Mucosa of rectum (tissue), 2 donors: ENCODE measurements at regions not wholly inside any gene's neighbourhood (a gene's known extent, or its start where the extent isn't known, plus 50 kb on each side); places are given as distances from the start of the nearest gene placed in this dataset.
"Not testable (repeated sequence)": the region's sequence is repeated elsewhere in the genome, so short reads cannot be mapped to it uniquely, and the experiment has no call there.

Experiments
- H3K27ac ChIP-seq, 2 donors: one replicate each; pipeline ENCODE4 v1.7.0; 2013; ENCODE audit warnings: inconsistent platforms in 2 of 2, low read depth in 2 of 2, low read length in 2 of 2
- H3K27me3 ChIP-seq, 2 donors: one replicate each; pipeline ENCODE4 v1.7.0; 2013; ENCODE audit warnings: low read length in 2 of 2; ENCODE audit not compliant: control insufficient read depth in 2 of 2, insufficient read depth in 2 of 2
- H3K36me3 ChIP-seq, 2 donors: one replicate each; pipeline ENCODE4 v1.7.0; 2013; ENCODE audit warnings: low read length in 2 of 2; ENCODE audit not compliant: control insufficient read depth in 2 of 2, insufficient read depth in 2 of 2
- H3K4me1 ChIP-seq, 2 donors: one replicate each; pipeline ENCODE4 v1.7.0; 2013; ENCODE audit warnings: low read length in 2 of 2, mild to moderate bottlenecking in 1 of 2; ENCODE audit not compliant: control insufficient read depth in 2 of 2, insufficient read depth in 2 of 2
- H3K4me3 ChIP-seq, 2 donors: one replicate each; pipeline ENCODE4 v1.7.0; 2013; ENCODE audit warnings: low read length in 2 of 2
- H3K9ac ChIP-seq, 2 donors: one replicate each; pipeline ENCODE4 v1.7.0; 2013; ENCODE audit warnings: low read length in 2 of 2, low read depth in 1 of 2, mild to moderate bottlenecking in 1 of 2
- H3K9me3 ChIP-seq, 2 donors: one replicate each; pipeline ENCODE4 v1.7.0; 2013; ENCODE audit warnings: low read length in 2 of 2; ENCODE audit not compliant: control insufficient read depth in 2 of 2
- donor health status: healthy.
- donor health status: Normal muscosa, but diverticular disease.

DNA sequence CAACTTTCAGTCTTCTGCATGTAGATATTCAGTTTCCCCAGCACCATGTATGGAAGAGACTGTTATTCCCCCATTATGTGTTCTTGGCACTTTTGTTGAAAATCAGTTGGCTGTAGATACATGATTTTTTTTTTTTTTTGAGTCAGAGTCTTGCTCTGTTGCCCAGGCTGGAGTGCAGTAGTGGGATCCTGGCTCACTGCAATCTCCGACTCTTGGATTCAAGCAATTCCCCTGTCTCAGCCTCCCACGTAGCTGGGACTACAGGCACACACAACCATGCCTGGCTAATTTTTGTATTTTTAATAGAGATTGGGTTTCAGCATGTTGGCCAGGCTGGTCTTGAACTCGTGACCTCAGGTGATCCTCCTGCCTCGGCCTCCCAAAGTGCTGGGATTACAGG, 201.0 kb upstream of the NMUR2 start:
- not testable (repeated sequence) for H3K9me3 ChIP-seq, H3K4me1 ChIP-seq, H3K4me3 ChIP-seq, H3K27ac ChIP-seq, H3K27me3 ChIP-seq, H3K9ac ChIP-seq, H3K36me3 ChIP-seq

DNA sequence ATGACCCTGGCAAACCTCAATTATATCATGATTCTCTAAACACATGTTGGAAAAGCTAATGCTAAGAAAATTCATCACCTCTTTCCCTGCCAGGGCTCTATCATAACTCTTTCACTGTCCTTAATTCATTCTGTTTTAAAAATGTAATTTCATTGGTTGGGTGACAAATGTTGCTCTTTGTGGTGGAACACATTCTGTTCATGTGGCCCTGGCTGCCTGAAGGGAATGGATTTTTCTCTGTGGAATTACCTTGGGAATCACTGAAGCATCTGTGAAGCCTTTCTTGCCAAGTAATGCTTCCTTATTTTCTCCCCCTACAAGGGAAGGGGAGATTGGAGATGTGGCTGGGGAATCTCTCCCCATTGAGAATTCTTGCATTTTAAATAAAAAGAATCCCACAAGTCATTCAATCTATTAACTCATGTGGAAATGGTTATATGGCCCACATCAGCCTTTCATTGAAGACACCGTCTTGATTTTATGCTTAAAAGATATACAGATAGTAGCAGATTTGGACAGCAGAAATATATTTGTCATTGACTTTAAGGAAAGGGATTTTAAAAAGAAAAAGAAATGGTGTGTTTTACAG, 201.8 kb upstream of the NMUR2 start:
- no peak overlapping the region for H3K9ac ChIP-seq
- H3K27ac ChIP-seq, result no peak overlapping the region
- H3K36me3 ChIP-seq, result no peaks in the 10 kb centered on the region
- no peaks in the 10 kb centered on the region for H3K9me3 ChIP-seq
- H3K4me3 ChIP-seq, result no peak overlapping the region
- H3K27me3 ChIP-seq, result no peaks in the 10 kb centered on the region
- H3K4me1 ChIP-seq, result no peaks in the 10 kb centered on the region

DNA sequence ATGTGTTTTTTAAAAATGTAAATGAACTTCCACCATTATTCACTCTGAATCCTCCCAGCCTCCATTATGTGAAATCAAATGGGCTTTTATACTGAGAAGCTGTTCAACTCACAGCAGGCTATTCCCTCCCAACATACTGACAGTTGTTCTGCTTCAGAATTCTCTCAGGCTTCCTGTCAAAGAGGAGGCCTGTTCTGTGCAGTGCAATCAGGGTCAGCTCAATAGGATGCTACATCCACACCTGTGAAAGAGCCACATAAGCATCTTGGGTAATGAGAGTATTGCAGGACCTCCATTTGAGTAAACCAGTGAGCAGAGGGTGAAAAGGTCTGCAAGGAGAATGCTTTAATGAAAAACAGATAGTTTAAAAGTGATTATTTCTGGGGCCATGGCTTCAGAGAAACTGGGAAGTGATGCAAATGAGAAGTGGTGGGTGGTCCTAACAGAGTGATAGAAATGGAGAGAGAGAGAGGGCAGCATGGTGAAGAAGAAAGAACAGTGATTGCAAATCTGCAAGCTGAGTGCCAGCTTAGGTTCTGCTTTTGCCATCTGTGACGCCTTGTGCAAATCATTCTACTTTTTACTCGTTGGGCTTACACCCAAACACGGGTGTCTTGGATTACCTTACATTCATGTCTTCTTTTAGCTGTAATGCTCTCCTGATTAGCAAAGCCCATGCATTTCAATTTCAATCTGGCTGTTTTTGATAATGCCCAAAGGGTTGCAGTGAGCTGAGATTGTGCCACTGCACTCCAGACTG, 202.5 kb upstream of the NMUR2 start:
- H3K4me1 ChIP-seq, result no peaks in the 10 kb centered on the region
- no peak overlapping the region for H3K4me3 ChIP-seq
- H3K9ac ChIP-seq, result no peak overlapping the region
- H3K27me3 ChIP-seq, result no peaks in the 10 kb centered on the region
- no peaks in the 10 kb centered on the region for H3K36me3 ChIP-seq
- H3K27ac ChIP-seq, result no peak overlapping the region
- no peaks in the 10 kb centered on the region for H3K9me3 ChIP-seq

DNA sequence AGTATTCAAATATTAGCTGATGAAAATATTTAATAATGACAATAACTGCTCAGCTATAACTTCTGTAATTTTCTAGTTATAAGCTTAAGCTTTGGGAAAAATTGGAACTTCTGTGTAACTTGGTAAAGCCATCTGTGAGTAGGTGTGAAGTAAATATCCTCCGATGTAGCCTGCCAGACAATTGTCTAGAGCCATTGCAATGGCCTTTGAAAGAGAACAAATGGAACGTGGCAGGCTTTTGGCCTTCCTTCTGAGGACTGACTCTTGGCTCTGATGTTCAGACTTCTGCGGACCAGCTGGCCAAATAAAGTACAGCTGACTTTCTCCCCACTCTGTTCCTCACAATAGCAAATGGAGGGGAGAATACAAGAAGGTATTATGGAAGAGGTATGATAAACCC, 203.4 kb upstream of the NMUR2 start:
- no peak overlapping the region for H3K27ac ChIP-seq
- H3K27me3 ChIP-seq, result no peaks in the 10 kb centered on the region
- H3K9me3 ChIP-seq, result no peaks in the 10 kb centered on the region
- no peaks in the 10 kb centered on the region for H3K4me1 ChIP-seq
- H3K4me3 ChIP-seq, result no peak overlapping the region
- no peak overlapping the region for H3K9ac ChIP-seq
- H3K36me3 ChIP-seq, result no peaks in the 10 kb centered on the region

DNA sequence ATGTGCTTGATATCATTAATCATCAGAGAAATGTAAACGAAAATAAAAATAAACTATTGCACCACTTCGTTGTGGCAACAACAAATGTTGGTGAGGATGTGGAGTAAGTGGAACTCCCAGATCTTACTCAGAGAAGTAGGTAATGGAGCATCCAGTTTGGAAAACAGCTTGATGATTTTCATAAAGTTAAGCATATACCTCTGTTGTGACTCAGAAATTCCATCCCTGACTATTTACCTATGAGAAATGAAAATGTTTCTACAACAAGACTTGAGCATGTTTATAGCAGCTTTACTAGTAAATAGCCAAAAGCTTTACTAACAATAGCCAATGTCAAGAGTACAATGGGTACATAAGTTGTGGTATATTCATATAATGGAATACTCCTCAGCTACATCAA, 214.7 kb upstream of the NMUR2 start:
- no peak overlapping the region for H3K27ac ChIP-seq
- no peaks in the 10 kb centered on the region for H3K36me3 ChIP-seq
- no peaks in the 10 kb centered on the region for H3K27me3 ChIP-seq
- no peak overlapping the region for H3K4me3 ChIP-seq
- H3K9me3 ChIP-seq, result no peaks in the 10 kb centered on the region
- H3K4me1 ChIP-seq, result no peaks in the 10 kb centered on the region
- H3K9ac ChIP-seq, result no peak overlapping the region

DNA sequence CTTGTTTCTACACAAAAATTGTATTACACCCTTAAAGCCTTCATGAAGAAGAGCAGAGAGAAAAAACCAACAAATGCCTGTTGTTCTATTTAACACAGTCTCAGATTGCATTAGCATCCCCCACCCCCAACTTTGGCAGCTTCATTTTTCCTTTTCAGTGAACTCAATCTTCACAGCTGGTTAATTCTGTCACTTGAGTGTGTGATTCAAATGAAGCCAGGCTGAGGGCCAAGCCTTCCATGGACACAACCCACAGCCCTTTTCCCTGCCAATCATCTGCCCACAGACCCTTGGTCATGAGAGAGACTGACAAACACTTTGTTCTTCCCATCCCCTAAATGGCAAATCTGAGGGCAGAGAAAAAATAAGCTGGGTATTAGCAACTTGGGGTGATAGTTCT, 217.5 kb upstream of the NMUR2 start:
- no peaks in the 10 kb centered on the region for H3K36me3 ChIP-seq
- no peak overlapping the region for H3K4me3 ChIP-seq
- no peak overlapping the region for H3K27ac ChIP-seq
- no peaks in the 10 kb centered on the region for H3K27me3 ChIP-seq
- no peaks in the 10 kb centered on the region for H3K9me3 ChIP-seq
- no peaks in the 10 kb centered on the region for H3K4me1 ChIP-seq
- no peak overlapping the region for H3K9ac ChIP-seq

DNA sequence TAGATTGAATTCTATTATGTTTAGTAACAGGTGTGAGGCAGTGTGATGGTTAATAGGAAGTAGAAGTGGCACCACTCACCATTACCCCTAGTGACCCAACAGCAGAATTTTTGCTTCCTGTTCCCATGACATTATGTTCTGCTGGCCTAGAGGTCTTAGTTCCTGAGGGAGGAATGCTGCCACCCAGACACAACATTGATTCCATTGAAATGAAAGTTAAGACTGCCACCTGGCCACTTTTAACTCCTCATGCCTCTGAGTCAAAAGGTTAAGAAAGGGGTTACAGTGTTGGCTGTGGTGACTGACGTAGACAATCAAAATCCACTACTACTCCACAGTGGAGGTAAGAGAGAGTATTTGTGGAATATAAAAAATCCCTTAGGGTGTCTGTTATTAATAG, 218.9 kb upstream of the NMUR2 start:
- no peak overlapping the region for H3K9ac ChIP-seq
- H3K27ac ChIP-seq, result no peak overlapping the region
- H3K27me3 ChIP-seq, result no peaks in the 10 kb centered on the region
- no peaks in the 10 kb centered on the region for H3K9me3 ChIP-seq
- no peak overlapping the region for H3K4me3 ChIP-seq
- no peaks in the 10 kb centered on the region for H3K4me1 ChIP-seq
- no peaks in the 10 kb centered on the region for H3K36me3 ChIP-seq

DNA sequence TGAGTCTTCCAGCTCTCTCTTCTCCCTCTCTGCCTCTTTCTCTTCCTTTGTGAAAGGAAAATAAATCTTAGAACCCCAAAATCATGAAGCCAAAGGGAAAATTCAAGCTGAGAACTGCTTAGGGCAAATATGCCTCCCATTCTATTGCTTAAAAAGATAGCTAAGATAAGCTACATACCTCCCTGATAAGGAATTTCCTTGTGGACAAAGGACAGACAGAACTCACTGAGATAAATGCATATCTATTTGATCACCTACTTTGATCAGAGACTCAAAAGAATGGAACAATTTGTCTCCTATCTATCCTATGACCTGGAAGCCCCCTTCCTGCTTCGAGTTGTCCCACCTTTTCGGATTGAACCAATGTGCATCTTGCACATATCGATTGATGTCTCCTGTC, 220.6 kb upstream of the NMUR2 start:
- no peaks in the 10 kb centered on the region for H3K36me3 ChIP-seq
- H3K9ac ChIP-seq, result no peak overlapping the region
- H3K27ac ChIP-seq, result no peak overlapping the region
- no peaks in the 10 kb centered on the region for H3K4me1 ChIP-seq
- no peak overlapping the region for H3K4me3 ChIP-seq
- H3K9me3 ChIP-seq, result no peaks in the 10 kb centered on the region
- H3K27me3 ChIP-seq, result no peaks in the 10 kb centered on the region

DNA sequence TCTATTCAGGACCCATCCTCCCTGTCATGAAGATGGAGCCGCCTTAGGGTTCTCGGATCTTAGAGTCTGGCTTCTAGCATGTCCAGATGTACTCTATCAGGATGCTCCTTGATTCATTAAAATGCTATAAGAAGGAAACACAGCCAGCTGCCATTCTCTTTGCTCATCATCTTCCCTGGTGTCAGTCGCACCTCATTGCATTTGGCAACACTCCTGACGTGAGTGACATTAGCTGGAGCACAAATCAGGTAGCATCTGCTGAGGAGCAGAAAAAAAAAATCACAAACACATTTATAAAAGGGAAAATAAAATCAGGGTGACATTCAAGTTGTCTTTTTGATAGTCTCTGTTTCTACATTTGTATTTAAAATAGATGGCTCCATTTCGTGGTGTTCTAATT, 226.1 kb upstream of the NMUR2 start:
- H3K9ac ChIP-seq, result no peak overlapping the region
- no peak overlapping the region for H3K4me3 ChIP-seq
- no peaks in the 10 kb centered on the region for H3K36me3 ChIP-seq
- H3K9me3 ChIP-seq, result no peaks in the 10 kb centered on the region
- H3K27ac ChIP-seq, result no peak overlapping the region
- no peaks in the 10 kb centered on the region for H3K27me3 ChIP-seq
- no peaks in the 10 kb centered on the region for H3K4me1 ChIP-seq

DNA sequence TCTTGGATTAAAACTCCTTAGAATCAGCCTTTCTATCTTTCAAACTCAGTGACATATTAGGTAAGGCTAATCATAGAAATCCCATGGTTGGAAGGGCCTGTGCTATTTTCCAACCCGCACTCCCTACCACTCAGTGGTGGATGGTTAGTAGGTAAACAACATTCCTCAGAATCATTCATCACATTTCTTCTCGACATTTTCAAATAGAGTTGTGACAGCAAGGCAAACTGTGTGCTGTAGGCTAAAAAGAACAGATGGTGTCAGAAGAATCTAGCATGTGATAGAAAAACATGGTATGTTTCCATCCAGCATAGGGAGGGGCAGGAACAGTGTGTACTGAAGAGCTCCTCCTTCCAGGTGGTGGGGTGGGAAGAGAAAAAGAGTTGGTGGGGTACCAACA, 227.3 kb upstream of the NMUR2 start:
- H3K4me1 ChIP-seq, result no peaks in the 10 kb centered on the region
- no peak overlapping the region for H3K27ac ChIP-seq
- no peaks in the 10 kb centered on the region for H3K27me3 ChIP-seq
- no peaks in the 10 kb centered on the region for H3K36me3 ChIP-seq
- H3K9ac ChIP-seq, result no peak overlapping the region
- H3K4me3 ChIP-seq, result no peak overlapping the region
- H3K9me3 ChIP-seq, result no peaks in the 10 kb centered on the region
